GM23338 (cell line): ENCODE measurements at regions not wholly inside any gene's neighbourhood (a gene's known extent, or its start where the extent isn't known, plus 50 kb on each side); places are given as distances from the start of the nearest gene placed in this dataset.

Source experiments
- ATAC-seq: fragments of 200-7000 bp; cut with Tn5 transposase; 3 replicates; pipeline ENCODE4 v1.9.1; 2020
- DNase-seq: peaks from one replicate; pipeline ENCODE4 v3.0.0-alpha.2; 2015; ENCODE audit warnings: low spot score
- H2AFZ ChIP-seq: fragments of 200-600 bp; sonication (generic); 2 replicates; pipeline ENCODE4 v1.8.0; 2016; ENCODE audit warnings: antibody characterized with exemption, mild to moderate bottlenecking, moderate library complexity
- H3F3A ChIP-seq: fragments of 200-600 bp; sonication (generic); replicated peaks from 2 replicates; pipeline ENCODE4 v1.8.0; 2017; ENCODE audit warnings: antibody characterized with exemption, mixed run types, low read depth
- H3K27ac ChIP-seq: fragments of 200-600 bp; sonication (generic); 2 replicates; pipeline ENCODE4 v1.6.1; 2016; ENCODE audit warnings: low read depth
- H3K27me3 ChIP-seq: fragments of 200-600 bp; sonication (generic); 2 replicates; pipeline ENCODE4 v1.8.0; 2016; ENCODE audit warnings: mild to moderate bottlenecking, mixed run types, moderate library complexity; ENCODE audit not compliant: insufficient read depth
- H3K36me3 ChIP-seq: fragments of 200-600 bp; sonication (generic); 2 replicates; pipeline ENCODE4 v1.8.0; 2016; ENCODE audit warnings: mild to moderate bottlenecking; ENCODE audit not compliant: insufficient read depth
- H3K4me1 ChIP-seq: fragments of 200-600 bp; sonication (generic); 2 replicates; pipeline ENCODE4 v1.8.0; 2016; ENCODE audit warnings: mild to moderate bottlenecking, moderate library complexity; ENCODE audit not compliant: insufficient read depth
- H3K4me2 ChIP-seq: fragments of 200-600 bp; sonication (generic); 2 replicates; pipeline ENCODE4 v1.7.1; 2017; ENCODE audit warnings: mixed run types
- H3K4me3 ChIP-seq: fragments of 200-600 bp; sonication (generic); 2 replicates; pipeline ENCODE4 v1.6.1; 2016; ENCODE audit warnings: mixed run types
- H3K79me2 ChIP-seq: fragments of 200-600 bp; sonication (generic); replicated peaks from 2 replicates; pipeline ENCODE4 v1.8.0; 2017; ENCODE audit warnings: mild to moderate bottlenecking; ENCODE audit not compliant: insufficient read depth
- H3K9me2 ChIP-seq: fragments of 200-600 bp; sonication (generic); 2 replicates; pipeline ENCODE4 v1.8.0; 2017; ENCODE audit not compliant: insufficient read depth
- H4K20me1 ChIP-seq: fragments of 200-600 bp; sonication (generic); replicated peaks from 2 replicates; pipeline ENCODE4 v1.8.0; 2017; ENCODE audit warnings: mild to moderate bottlenecking; ENCODE audit not compliant: insufficient read depth
- H3K27ac Mint-ChIP-seq: 2 replicates; pipeline ENCODE4 v1.8.0; 2020; ENCODE audit warnings: inconsistent platforms, mild to moderate bottlenecking, moderate library complexity, mixed read lengths
- H3K27me3 Mint-ChIP-seq: 3 replicates; pipeline ENCODE4 v1.8.0; 2022; ENCODE audit warnings: low read depth, mild to moderate bottlenecking, moderate library complexity, mixed read lengths, inconsistent platforms; ENCODE audit not compliant: insufficient read depth, poor library complexity
- H3K36me3 Mint-ChIP-seq: 3 replicates; pipeline ENCODE4 v1.8.0; 2021; ENCODE audit warnings: low read depth, mild to moderate bottlenecking, inconsistent platforms, moderate library complexity, mixed read lengths
- H3K4me1 Mint-ChIP-seq: 3 replicates; pipeline ENCODE4 v1.8.0; 2020; ENCODE audit warnings: mild to moderate bottlenecking, inconsistent platforms, mixed read lengths
- H3K4me3 Mint-ChIP-seq: 3 replicates; pipeline ENCODE4 v1.8.0; 2021; ENCODE audit warnings: moderate library complexity, mild to moderate bottlenecking, inconsistent platforms, mixed read lengths
- H3K9me3 Mint-ChIP-seq: 3 replicates; pipeline ENCODE4 v1.8.0; 2020; ENCODE audit warnings: moderate library complexity, mild to moderate bottlenecking, inconsistent platforms, mixed read lengths
- CREB1 ChIP-seq: fragments of 250-450 bp; sonication (Bioruptor Pico); IDR thresholded peaks from 2 replicates; pipeline ENCODE4 v1.5.0; 2020; ENCODE audit warnings: low read depth, mild to moderate bottlenecking, moderate library complexity
- EZH2 ChIP-seq: fragments of 200-600 bp; sonication (generic); IDR thresholded peaks from one replicate; pipeline ENCODE4 v1.8.0; 2017; ENCODE audit warnings: antibody characterized with exemption, mild to moderate bottlenecking, low read depth; ENCODE audit not compliant: unreplicated experiment
- EZH2phosphoT487 ChIP-seq: fragments of 200-600 bp; sonication (generic); IDR thresholded peaks from one replicate; pipeline ENCODE4 v1.8.1; 2018; ENCODE audit warnings: antibody characterized with exemption; ENCODE audit not compliant: unreplicated experiment
- JUNB ChIP-seq: IDR thresholded peaks from one replicate; pipeline ENCODE4 v1.6.1; 2016; ENCODE audit warnings: antibody characterized with exemption; ENCODE audit not compliant: unreplicated experiment
- POLR2AphosphoS5 ChIP-seq: IDR thresholded peaks from 2 replicates; pipeline ENCODE4 v1.6.1; 2016; ENCODE audit warnings: antibody characterized with exemption, low read depth
- REST ChIP-seq: IDR thresholded peaks from one replicate; pipeline ENCODE4 v1.6.1; 2018; ENCODE audit warnings: antibody characterized with exemption; ENCODE audit not compliant: unreplicated experiment
- ZNF331 ChIP-seq: fragments of 250-450 bp; sonication (Bioruptor Pico); IDR thresholded peaks from 2 replicates; pipeline ENCODE4 v1.5.0; 2020; ENCODE audit warnings: low read depth, mild to moderate bottlenecking, moderate library complexity
- ZNF462 ChIP-seq: fragments of 250-450 bp; sonication (Bioruptor Pico); IDR thresholded peaks from 2 replicates; pipeline ENCODE4 v1.5.0; 2020; ENCODE audit warnings: mild to moderate bottlenecking, moderate library complexity

- Mint-ChIP-seq H3K27ac (no peak overlapping the region), H3K4me1 (no peaks in the 10 kb centered on the region), H3K9me3 (no peaks in the 10 kb centered on the region), H3K27me3 (no peaks in the 10 kb centered on the region), H3K4me3 (no peak overlapping the region), H3K36me3 (no peaks in the 10 kb centered on the region)
- no peaks in the 10 kb centered on the region for H3F3A ChIP-seq
- H3K36me3 ChIP-seq, result no peaks in the 10 kb centered on the region
- H3K4me2 ChIP-seq, result no peak overlapping the region
- H3K79me2 ChIP-seq, result no peaks in the 10 kb centered on the region
- DNase-seq, result no peak
- no peaks in the 10 kb centered on the region for H3K27me3 ChIP-seq
- ATAC-seq, result no peak
- no peaks in the 10 kb centered on the region for H3K4me1 ChIP-seq
- no peak overlapping the region for H2AFZ ChIP-seq
- no peaks in the 10 kb centered on the region for H4K20me1 ChIP-seq
- H3K27ac ChIP-seq, result no peak overlapping the region
- TF ChIP-seq EZH2, result no peak
- TF ChIP-seq JUNB, result no peak
- TF ChIP-seq ZNF462 (CRISPR knock-in tag), result no peak
- TF ChIP-seq POLR2AphosphoS5, result no peak
- no peak for TF ChIP-seq ZNF331 (CRISPR knock-in tag)
- TF ChIP-seq CREB1 (CRISPR knock-in tag), result no peak
- TF ChIP-seq EZH2phosphoT487, result no peak
- H3K4me3 ChIP-seq, result no peak overlapping the region
- no peaks in the 10 kb centered on the region for H3K9me2 ChIP-seq
Observed at GRCh38 chr7:113320419-113320818, 202.1 kb upstream of the SMIM30 start.

- no peaks in the 10 kb centered on the region for H3K36me3 Mint-ChIP-seq
- H3K27me3 Mint-ChIP-seq, result no peaks in the 10 kb centered on the region
- H3K4me1 ChIP-seq, result no peaks in the 10 kb centered on the region
- H3K27ac Mint-ChIP-seq, result no peak overlapping the region
- no peaks in the 10 kb centered on the region for H3K9me3 Mint-ChIP-seq
- no peak overlapping the region for H3K4me3 ChIP-seq
- H4K20me1 ChIP-seq, result no peaks in the 10 kb centered on the region
- ATAC-seq (no peak), DNase-seq (no peak)
- no peaks in the 10 kb centered on the region for H3K9me2 ChIP-seq
- H3K27ac ChIP-seq, result no peak overlapping the region
- H3K27me3 ChIP-seq, result no peaks in the 10 kb centered on the region
- no peaks in the 10 kb centered on the region for H3F3A ChIP-seq
- no peaks in the 10 kb centered on the region for H3K36me3 ChIP-seq
- no peak overlapping the region for H3K4me2 ChIP-seq
- H3K4me1 Mint-ChIP-seq, result no peaks in the 10 kb centered on the region
- H3K4me3 Mint-ChIP-seq, result no peak overlapping the region
- H3K79me2 ChIP-seq, result no peaks in the 10 kb centered on the region
- no peak overlapping the region for H2AFZ ChIP-seq
- no peak for TF ChIP-seq REST
Observed at GRCh38 chr7:113314594-113314993, 196.2 kb upstream of the SMIM30 start.
